Colonic mucosa (tissue), 4 donors: ENCODE measurements at regions not wholly inside any gene's neighbourhood (a gene's known extent, or its start where the extent isn't known, plus 50 kb on each side); places are given as distances from the start of the nearest gene placed in this dataset.
A peak's percentile ranks its signal among the peaks of the same experiment; 100 is the strongest.

Experiments used
- DNase-seq: peaks from one replicate; pipeline ENCODE4 v3.0.0-alpha.2; 2020
- H3K27ac ChIP-seq: fragments of 200-600 bp; one replicate; pipeline ENCODE4 v1.8.0; 2021
- H3K27me3 ChIP-seq: fragments of 200-600 bp; one replicate; pipeline ENCODE4 v1.8.0; 2021
- H3K36me3 ChIP-seq: fragments of 200-600 bp; one replicate; pipeline ENCODE4 v1.8.0; 2021
- H3K4me1 ChIP-seq: fragments of 200-600 bp; one replicate; pipeline ENCODE4 v1.8.0; 2021; ENCODE audit warnings: mild to moderate bottlenecking
- H3K4me3 ChIP-seq: fragments of 200-600 bp; one replicate; pipeline ENCODE4 v1.8.0; 2021
- H3K9ac ChIP-seq, 2 donors: one replicate each; pipeline ENCODE4 v1.7.0; 2013; ENCODE audit warnings: control low read depth in 2 of 2, low read depth in 2 of 2, low read length in 2 of 2
- H3K9me3 ChIP-seq: fragments of 200-600 bp; one replicate; pipeline ENCODE4 v1.8.0; 2021
- intact Hi-C: fragments of 100-400 bp; cut with DNase I; formaldehyde crosslinking; loops from one replicate; pipeline ENCODE4 v1.14.1; 2022
- TF ChIP-seq, protein P1 (sequence below): fragments of 200-600 bp; IDR thresholded peaks from one replicate; pipeline ENCODE4 v1.8.0; 2022; ENCODE audit warnings: antibody characterized with exemption, mild to moderate bottlenecking
- donor health status: healthy.
- donor health status: DM: no; HTN: no; CAD: no.
- donor health status: DM: no; HTN: no; CAD: no.

DNA sequence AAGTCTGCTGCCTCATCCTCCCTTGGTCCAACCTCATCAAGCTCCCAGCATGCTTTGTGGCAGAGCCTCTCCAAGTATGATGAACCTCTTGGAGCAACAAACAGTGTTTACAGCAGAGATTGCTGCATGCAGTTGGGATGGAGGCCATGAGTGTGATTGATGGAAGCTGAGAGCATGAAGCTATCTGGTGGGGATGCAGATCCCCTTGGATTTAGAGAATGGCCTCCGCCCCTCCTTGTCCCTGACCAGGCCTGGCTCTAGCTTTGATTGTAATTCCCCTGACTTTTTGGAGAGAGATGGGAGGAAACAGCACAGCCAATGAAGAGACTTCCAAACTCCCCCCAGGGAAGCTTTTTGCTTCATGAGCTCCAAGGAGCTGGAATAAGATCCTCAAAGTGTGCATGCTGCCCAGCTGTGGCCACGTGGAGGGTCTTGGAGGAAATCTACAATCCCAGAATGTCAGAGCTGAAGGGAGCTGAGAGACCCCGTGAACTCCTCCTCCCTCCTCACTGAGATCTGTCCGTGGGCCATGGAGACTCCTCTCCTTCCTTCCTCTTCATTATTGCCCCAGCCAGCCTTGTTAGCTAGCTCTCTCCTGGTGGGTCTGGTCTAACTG lies 165.3 kb upstream of the USP24 start:
- H3K27ac ChIP-seq, result no peak overlapping the region
- H3K4me1 ChIP-seq, result no peaks in the 10 kb centered on the region
- no peak overlapping the region for H3K9ac ChIP-seq
- H3K36me3 ChIP-seq, result no peaks in the 10 kb centered on the region
- TF ChIP-seq, protein P1, sequence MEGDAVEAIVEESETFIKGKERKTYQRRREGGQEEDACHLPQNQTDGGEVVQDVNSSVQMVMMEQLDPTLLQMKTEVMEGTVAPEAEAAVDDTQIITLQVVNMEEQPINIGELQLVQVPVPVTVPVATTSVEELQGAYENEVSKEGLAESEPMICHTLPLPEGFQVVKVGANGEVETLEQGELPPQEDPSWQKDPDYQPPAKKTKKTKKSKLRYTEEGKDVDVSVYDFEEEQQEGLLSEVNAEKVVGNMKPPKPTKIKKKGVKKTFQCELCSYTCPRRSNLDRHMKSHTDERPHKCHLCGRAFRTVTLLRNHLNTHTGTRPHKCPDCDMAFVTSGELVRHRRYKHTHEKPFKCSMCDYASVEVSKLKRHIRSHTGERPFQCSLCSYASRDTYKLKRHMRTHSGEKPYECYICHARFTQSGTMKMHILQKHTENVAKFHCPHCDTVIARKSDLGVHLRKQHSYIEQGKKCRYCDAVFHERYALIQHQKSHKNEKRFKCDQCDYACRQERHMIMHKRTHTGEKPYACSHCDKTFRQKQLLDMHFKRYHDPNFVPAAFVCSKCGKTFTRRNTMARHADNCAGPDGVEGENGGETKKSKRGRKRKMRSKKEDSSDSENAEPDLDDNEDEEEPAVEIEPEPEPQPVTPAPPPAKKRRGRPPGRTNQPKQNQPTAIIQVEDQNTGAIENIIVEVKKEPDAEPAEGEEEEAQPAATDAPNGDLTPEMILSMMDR, result no peak
- no peak overlapping the region for H3K4me3 ChIP-seq
- intact Hi-C loops, result no loop called here
- peak; percentile 53 for DNase-seq
- no peaks in the 10 kb centered on the region for H3K9me3 ChIP-seq
- no peaks in the 10 kb centered on the region for H3K27me3 ChIP-seq

DNA sequence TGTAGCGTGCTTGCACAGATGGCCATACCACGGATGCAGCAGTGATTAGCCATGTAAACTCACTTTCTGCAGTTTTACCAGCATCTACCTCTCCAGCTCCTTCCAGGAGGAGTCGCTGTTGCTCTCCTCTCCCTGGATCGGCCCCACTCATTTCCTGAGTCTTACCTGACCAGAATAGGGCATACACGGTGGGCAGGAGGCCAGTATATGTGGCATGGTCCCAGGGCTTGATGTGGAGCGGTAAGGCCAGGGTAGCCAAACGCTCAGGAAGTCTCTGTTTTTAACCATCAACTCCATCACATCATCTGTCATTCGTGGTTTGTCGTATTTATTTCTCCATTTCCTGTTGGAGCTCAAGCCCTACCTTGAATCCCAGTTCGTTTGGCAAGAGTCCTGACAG lies 163.4 kb upstream of the USP24 start:
- no peaks in the 10 kb centered on the region for H3K27me3 ChIP-seq
- TF ChIP-seq, protein P1, result no peak
- H3K9me3 ChIP-seq, result no peaks in the 10 kb centered on the region
- intact Hi-C loops, result loop anchor here (5.0 to 10.0 kb wide), 2 partner anchors 516 to 1209 kb away; no protein-coding TSS in a partner anchor
- H3K4me1 ChIP-seq, result no peaks in the 10 kb centered on the region
- H3K27ac ChIP-seq, result no peak overlapping the region
- no peak for DNase-seq
- H3K4me3 ChIP-seq, result no peak overlapping the region
- no peak overlapping the region for H3K9ac ChIP-seq
- H3K36me3 ChIP-seq, result no peaks in the 10 kb centered on the region

- no peaks in the 10 kb centered on the region for H3K9me3 ChIP-seq
- H3K36me3 ChIP-seq, result no peaks in the 10 kb centered on the region
- H3K9ac ChIP-seq, result no peak overlapping the region
- DNase-seq, result no peak
- H3K27ac ChIP-seq, result no peak overlapping the region
- no peak overlapping the region for H3K4me3 ChIP-seq
- H3K4me1 ChIP-seq, result no peaks in the 10 kb centered on the region
- no peaks in the 10 kb centered on the region for H3K27me3 ChIP-seq
- TF ChIP-seq, protein P1, result no peak
- intact Hi-C loops, result loop anchor here (5.0 to 10.0 kb wide), 2 partner anchors 518 to 1210 kb away; no protein-coding TSS in a partner anchor
Measured at GRCh38 chr1:55376897-55377296, 161.7 kb upstream of the USP24 start.

GRCh38 chr1:55375617-55376258 lies 160.6 kb upstream of the USP24 start:
- no peak overlapping the region for H3K4me3 ChIP-seq
- H3K27ac ChIP-seq, result no peak overlapping the region
- H3K36me3 ChIP-seq, result no peaks in the 10 kb centered on the region
- TF ChIP-seq, protein P1, result peak; percentile 91
- H3K4me1 ChIP-seq, result no peaks in the 10 kb centered on the region
- intact Hi-C loops, result loop anchor here (5.0 to 10.0 kb wide), 2 partner anchors 519 to 1212 kb away; no protein-coding TSS in a partner anchor
- H3K27me3 ChIP-seq, result no peaks in the 10 kb centered on the region
- H3K9ac ChIP-seq, result no peak overlapping the region
- H3K9me3 ChIP-seq, result no peaks in the 10 kb centered on the region
- peak; percentile 55 for DNase-seq

DNA sequence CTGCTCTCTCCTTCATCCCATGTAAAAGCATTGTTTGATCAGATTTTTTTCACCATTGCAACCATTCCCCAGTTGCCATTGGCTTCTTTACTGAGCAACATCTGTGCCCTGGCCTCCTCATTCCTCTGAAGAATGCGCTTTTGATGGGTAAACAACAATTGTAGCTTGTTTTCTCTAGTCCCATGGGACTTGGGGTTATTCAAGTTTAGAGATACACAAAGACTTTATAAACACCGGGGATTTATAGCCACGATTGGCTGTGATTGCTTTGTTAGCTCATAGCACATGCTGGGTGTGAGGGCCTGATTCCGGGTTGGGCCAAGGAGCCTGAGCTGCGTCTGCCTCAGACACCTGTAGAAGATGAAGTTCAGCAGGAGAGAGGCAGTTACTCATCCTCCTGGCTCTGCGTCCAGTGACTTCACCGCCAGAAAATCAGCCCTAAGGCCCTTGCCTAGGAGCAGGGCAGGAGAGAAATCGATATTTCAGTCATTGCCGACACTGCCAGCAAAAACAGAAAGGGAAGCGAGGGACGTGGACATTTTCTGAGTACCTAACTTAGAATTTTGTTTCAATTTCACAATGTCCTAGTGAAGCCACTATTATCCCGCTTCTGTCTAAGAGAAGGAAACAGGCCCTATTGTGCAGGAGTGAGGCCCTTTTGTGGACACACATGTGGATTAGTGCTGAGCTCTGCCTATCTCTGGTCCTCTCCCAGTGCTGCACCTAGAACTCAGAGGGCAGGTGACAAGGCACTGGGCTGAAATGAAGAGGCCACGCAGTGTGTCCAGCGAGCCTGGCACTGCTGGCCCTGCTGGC lies 159.8 kb upstream of the USP24 start:
- Histone ChIP-seq H3K36me3 (no peaks in the 10 kb centered on the region), H3K4me1 (no peaks in the 10 kb centered on the region), H3K9me3 (no peaks in the 10 kb centered on the region), H3K27ac (no peak overlapping the region), H3K9ac (no peak overlapping the region), H3K27me3 (no peaks in the 10 kb centered on the region), H3K4me3 (no peak overlapping the region)
- TF ChIP-seq, protein P1, result no peak
- no peak for DNase-seq
- intact Hi-C loops, result loop anchor here (5.0 to 10.0 kb wide), 2 partner anchors 520 to 1212 kb away; no protein-coding TSS in a partner anchor
